ENCODE measurements at regions not wholly inside any gene's neighbourhood (a gene's known extent, or its start where the extent isn't known, plus 50 kb on each side); places are given as distances from the start of the nearest gene placed in this dataset.
"Not testable (repeated sequence)": the region's sequence is repeated elsewhere in the genome, so short reads cannot be mapped to it uniquely, and the experiment has no call there.

DNA sequence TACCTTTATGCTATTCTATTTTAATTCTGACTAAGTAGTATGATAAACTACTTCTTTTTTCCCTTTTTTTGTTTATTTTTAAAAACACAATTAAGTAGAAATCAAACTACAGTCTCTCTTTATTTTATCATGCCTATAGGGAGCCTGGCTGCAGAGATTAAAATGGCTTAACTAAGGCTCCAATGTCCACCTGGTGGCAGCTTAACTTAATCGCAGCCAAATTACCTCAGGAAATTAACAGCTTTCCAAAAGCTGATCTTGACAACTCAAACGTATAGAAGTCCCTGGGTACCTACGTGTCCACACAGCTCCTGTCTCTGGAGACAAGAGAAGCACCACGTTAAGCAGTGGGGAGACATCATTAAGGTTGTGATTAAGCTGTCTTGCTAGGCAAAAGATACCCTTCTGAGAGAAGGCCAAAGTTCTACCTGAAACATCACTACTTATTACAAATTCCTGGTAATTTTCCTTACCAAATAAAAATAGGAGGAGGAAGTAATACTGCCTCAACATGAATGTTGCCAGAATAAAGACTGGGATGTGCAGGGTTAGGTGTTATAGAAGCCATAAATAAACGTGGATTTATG is 63.2 kb upstream of the SNX19 start:
- ATAC-seq, result no peak
- Mint-ChIP-seq H3K27ac (no peak overlapping the region), H3K4me3 (no peak overlapping the region)

DNA sequence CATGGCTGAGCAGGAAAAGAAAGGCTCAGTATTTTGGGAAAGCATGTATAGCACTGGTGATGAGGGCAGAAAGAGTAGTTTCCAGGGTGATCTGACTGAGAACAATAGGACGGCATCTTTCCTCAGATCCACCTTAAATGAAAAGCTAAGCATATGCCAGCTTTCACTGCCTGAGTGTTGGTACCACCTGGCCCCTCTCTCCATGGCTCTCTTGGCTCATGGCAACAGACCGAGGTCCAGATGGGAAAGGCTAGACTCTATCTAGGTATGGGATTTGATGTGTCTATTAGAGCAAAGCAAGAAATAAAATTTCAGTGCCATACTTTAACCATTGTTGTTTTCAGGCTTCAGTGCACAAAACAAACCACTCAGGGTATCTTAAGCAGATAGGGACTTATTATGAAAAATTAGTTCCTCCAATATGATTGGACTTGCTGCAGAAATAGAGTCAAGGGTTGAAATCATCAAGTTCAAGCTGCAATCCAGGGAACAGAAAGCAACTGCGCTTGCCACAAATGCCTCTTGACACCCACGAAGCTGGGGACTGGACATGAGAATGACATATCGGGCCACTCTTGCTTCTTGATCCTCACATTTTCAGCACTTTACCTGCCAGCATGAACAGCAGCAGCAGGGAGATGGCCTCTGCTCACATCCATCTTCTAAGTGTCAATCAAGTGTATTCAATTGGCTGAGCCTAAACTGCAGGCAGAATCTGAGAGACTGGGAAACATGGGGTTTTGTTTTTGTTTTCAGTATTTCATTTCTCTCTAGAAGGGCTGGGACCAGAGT is 64.0 kb upstream of the SNX19 start:
- no peak overlapping the region for H3K4me3 Mint-ChIP-seq
- H3K36me3 Mint-ChIP-seq (ENCODE audit: low read depth), result no peaks in the 10 kb centered on the region
- H3K27ac Mint-ChIP-seq, result no peak overlapping the region
- H3K4me1 Mint-ChIP-seq, result no peaks in the 10 kb centered on the region
- peaks cover 11% of the 10 kb centered on the region for H3K27me3 Mint-ChIP-seq
- ATAC-seq (no peak), DNase-seq (no peak)
- H3K9me3 Mint-ChIP-seq, result peaks cover 16% of the 10 kb centered on the region

More for the DNA sequence above, 63.2 kb upstream of the SNX19 start:
- H3K9me3 Mint-ChIP-seq, result peaks cover 16% of the 10 kb centered on the region
- DNase-seq, result no peak
- no peaks in the 10 kb centered on the region for H3K36me3 Mint-ChIP-seq (ENCODE audit: low read depth)
- no peaks in the 10 kb centered on the region for H3K4me1 Mint-ChIP-seq
- H3K27me3 Mint-ChIP-seq, result peaks cover 11% of the 10 kb centered on the region

DNA sequence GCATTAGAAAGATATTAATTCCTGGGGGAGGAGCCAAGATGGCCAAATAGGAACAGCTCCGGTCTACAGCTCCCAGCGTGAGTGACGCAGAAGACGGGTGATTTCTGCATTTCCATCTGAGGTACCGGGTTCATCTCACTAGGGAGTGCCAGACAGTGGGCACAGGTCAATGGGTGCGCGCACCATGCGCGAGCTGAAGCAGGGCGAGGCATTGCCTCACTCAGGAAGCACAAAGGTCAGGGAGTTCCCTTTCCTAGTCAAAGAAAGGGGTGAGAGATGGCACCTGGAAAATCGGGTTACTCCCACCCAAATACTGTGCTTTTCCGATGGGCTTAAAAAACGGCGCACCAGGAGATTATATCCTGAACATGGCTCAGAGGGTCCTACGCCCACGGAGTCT is 68.0 kb upstream of the SNX19 start:
- H3K4me1 Mint-ChIP-seq; ATAC-seq; H3K27ac Mint-ChIP-seq; H3K36me3 Mint-ChIP-seq (ENCODE audit: low read depth); H3K27me3 Mint-ChIP-seq; H3K9me3 Mint-ChIP-seq; H3K4me3 Mint-ChIP-seq; DNase-seq: not testable (repeated sequence)

DNA sequence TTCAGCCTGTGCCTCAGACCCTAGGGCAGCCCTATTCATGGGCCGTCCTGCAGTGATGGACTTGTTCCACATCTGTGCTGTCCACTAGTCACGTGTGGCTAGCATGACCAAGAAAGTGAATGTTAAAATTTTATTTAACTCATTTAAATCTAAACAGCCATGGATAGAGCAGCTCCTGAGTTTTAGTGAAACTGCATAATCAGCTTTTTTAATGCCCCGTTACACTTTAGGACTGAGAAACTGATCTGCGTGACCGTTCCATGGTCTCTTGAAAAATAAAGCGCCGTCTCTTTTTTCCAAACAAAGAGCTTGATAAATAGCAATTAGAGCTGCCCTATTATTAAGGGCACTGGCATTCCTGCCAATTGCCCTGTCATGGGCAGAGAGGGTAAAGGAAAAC is 76.5 kb upstream of the SNX19 start:
- H3K36me3 Mint-ChIP-seq (ENCODE audit: low read depth), result no peaks in the 10 kb centered on the region
- H3K4me1 Mint-ChIP-seq, result no peaks in the 10 kb centered on the region
- no peak overlapping the region for H3K27ac Mint-ChIP-seq
- no peak overlapping the region for H3K4me3 Mint-ChIP-seq
- no peak for ATAC-seq
- DNase-seq, result no peak
- no peaks in the 10 kb centered on the region for H3K9me3 Mint-ChIP-seq
- H3K27me3 Mint-ChIP-seq, result peaks cover 2% of the 10 kb centered on the region

DNA sequence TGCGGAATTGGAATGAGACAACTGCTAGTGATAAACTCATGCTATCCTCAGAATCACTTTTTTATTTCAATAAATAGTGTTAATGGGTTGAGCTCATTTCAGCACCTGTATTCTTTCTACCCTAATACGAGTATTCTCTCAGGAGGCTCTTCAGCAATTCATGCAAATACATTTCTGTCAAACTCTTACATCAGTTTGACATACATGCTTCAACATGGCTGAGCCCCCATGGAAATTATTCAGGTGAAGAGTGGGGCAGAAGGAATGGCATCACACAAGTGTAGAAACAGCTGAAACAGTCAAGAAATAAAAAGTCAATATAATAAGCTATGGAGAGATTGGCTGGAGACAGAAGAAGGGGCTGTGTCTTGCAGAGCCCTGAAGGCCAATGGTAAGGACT is 77.8 kb upstream of the SNX19 start:
- ATAC-seq (no peak), DNase-seq (no peak)
- Mint-ChIP-seq H3K9me3 (no peaks in the 10 kb centered on the region), H3K4me1 (no peaks in the 10 kb centered on the region), H3K27me3 (peaks cover 2% of the 10 kb centered on the region), H3K4me3 (no peak overlapping the region), H3K36me3 (ENCODE audit: low read depth) (no peaks in the 10 kb centered on the region), H3K27ac (no peak overlapping the region)

DNA sequence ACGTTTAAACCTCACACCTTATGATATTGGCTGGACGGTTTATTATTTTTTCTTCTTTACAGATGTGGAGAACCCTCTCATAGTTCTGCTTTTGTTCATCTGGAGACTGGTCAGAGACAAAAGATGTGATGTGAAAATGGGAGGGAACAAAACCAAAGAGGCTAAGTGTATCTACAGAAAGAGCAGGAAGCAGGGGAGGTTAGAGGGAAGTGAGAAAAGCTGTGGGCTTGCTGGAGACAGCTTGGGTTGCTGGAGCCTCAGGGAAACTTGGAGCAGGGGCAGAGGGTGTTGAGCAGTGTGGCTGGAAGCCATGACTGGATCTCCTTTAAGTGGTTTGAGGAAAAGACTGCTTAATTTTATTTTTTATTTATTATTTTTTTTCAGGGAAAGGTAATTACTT is 79.0 kb upstream of the SNX19 start:
- no peaks in the 10 kb centered on the region for H3K9me3 Mint-ChIP-seq
- no peaks in the 10 kb centered on the region for H3K4me1 Mint-ChIP-seq
- peaks cover 2% of the 10 kb centered on the region for H3K27me3 Mint-ChIP-seq
- no peak for ATAC-seq
- H3K27ac Mint-ChIP-seq, result no peak overlapping the region
- no peak for DNase-seq
- no peak overlapping the region for H3K4me3 Mint-ChIP-seq
- H3K36me3 Mint-ChIP-seq (ENCODE audit: low read depth), result no peaks in the 10 kb centered on the region

DNA sequence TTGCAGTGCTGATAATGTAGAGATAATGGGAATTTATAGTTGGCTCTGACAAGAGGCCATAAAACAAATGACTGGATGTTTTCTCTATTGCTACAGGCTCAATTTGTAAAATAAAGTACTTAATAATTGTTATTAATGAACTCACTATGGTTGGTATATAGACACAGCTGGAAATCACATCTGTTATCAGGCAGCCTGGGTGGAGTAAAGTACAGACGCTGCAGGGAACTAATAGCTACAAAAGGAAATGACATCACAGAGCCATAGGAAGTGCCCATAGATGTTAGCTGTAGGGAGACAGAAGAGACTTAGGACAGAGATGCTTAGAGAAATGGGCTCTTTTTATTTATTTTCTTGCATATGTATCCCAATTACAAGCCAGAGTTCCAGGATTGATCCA is 81.0 kb upstream of the SNX19 start:
- Mint-ChIP-seq H3K4me1 (no peaks in the 10 kb centered on the region), H3K4me3 (no peak overlapping the region), H3K27ac (no peak overlapping the region), H3K9me3 (no peaks in the 10 kb centered on the region), H3K36me3 (ENCODE audit: low read depth) (no peaks in the 10 kb centered on the region), H3K27me3 (peaks cover 2% of the 10 kb centered on the region)
- DNase-seq, result no peak
- ATAC-seq, result no peak

DNA sequence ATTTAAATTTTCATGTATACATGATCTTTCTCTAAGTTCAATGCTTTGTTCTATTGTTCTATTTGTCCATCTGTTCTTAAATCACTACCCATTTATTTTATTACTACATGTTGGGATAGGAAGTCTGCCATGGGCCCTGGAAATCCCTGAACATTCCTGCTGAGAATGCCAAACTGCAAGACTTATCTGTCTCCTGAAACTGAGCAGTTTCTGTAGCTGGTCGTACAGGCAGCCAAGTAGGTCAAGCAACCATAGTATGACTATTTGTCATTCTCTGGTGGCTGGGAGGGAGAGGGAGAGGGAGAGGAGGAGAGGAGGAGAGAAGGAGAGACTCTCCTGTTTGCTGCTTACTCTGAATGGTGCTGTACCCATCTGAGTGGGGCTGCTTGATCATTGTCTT is 82.8 kb upstream of the SNX19 start:
- DNase-seq (no peak), ATAC-seq (no peak)
- peaks cover 2% of the 10 kb centered on the region for H3K27me3 Mint-ChIP-seq
- no peaks in the 10 kb centered on the region for H3K4me1 Mint-ChIP-seq
- no peaks in the 10 kb centered on the region for H3K9me3 Mint-ChIP-seq
- H3K4me3 Mint-ChIP-seq, result no peak overlapping the region
- no peaks in the 10 kb centered on the region for H3K36me3 Mint-ChIP-seq (ENCODE audit: low read depth)
- no peak overlapping the region for H3K27ac Mint-ChIP-seq

DNA sequence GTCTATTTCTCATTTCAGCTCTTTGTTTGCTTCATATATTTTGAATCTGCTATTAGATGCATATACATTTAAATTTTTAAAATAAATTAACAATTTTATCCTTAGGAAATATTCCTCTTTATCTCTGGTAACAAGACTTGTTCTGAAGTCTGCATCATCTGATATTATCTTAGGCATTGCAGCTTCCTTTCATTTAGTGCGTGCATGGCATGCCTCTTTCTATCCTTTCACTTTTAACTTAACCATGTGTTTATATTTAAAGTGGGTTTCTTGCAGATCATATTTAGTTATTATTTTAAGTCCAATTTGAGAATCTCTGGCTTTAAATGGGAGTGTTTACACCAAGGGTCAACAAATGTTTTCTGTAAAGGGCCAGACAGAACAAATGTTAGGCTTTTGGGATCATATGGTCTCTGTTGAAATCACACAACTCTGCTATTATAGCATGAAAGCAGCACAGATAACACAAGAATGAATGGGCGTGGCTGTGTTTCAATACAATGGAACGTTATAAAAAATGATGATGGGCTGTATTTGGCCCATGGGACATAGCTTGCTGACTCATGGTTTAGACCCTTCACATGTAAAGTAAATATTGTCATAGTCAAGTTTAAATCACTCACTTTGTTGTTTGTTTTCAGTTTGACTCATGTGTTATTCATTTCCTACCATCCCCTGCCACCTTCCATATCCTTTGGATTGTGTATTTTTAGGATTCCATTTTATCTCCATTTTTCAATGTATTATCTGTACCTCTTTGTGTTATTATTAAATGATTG is 83.9 kb upstream of the SNX19 start:
- Mint-ChIP-seq H3K27ac (no peak overlapping the region), H3K36me3 (ENCODE audit: low read depth) (no peaks in the 10 kb centered on the region), H3K4me1 (no peaks in the 10 kb centered on the region), H3K9me3 (no peaks in the 10 kb centered on the region), H3K4me3 (no peak overlapping the region), H3K27me3 (no peaks in the 10 kb centered on the region)
- DNase-seq (no peak), ATAC-seq (no peak)

DNA sequence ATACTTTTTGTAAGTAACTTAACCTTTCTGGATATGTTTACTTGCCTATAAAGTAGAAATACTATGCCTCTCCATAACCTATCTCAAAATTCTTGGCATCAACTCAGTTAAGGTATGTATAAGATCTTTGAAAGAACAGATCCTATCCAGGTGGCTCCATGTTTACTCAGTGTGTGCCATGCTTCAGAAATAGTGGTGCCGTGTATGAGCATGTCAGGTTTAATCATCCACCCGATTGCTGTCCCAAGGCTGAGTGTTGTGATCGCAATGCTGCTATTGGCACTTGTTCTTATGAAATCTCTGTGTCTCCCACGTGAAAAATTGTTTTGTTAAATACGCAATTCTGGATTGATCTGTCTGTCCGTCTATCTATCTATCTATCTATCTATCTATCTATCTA is 85.9 kb upstream of the SNX19 start:
- Mint-ChIP-seq H3K4me3 (no peak overlapping the region), H3K27ac (no peak overlapping the region), H3K27me3 (peaks cover 4% of the 10 kb centered on the region), H3K4me1 (no peaks in the 10 kb centered on the region), H3K36me3 (ENCODE audit: low read depth) (no peaks in the 10 kb centered on the region), H3K9me3 (no peaks in the 10 kb centered on the region)
- ATAC-seq (no peak), DNase-seq (no peak)

DNA sequence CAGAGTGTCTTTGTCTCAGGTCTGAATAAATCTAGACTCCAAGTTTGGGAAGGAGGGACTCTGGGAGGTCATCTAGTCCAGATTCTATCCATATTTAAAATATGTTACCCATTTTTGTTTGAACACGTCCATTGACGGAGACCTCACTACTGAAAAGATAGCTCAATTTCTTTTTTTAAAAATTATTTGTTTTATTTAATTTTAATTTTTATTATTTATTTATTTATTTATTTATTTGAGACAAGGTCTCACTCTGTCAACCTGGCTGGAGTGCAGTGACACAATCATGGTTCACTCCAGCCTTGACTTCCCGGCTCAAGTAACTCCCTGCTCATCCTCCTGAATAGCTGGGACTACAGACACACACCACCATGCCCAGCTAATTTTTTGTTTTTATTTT is 89.5 kb upstream of the SNX19 start:
- DNase-seq (no peak), ATAC-seq (no peak)
- no peaks in the 10 kb centered on the region for H3K36me3 Mint-ChIP-seq (ENCODE audit: low read depth)
- no peak overlapping the region for H3K27ac Mint-ChIP-seq
- H3K9me3 Mint-ChIP-seq, result peaks cover 10% of the 10 kb centered on the region
- H3K4me1 Mint-ChIP-seq, result no peaks in the 10 kb centered on the region
- H3K4me3 Mint-ChIP-seq, result no peak overlapping the region
- peaks cover 9% of the 10 kb centered on the region for H3K27me3 Mint-ChIP-seq

DNA sequence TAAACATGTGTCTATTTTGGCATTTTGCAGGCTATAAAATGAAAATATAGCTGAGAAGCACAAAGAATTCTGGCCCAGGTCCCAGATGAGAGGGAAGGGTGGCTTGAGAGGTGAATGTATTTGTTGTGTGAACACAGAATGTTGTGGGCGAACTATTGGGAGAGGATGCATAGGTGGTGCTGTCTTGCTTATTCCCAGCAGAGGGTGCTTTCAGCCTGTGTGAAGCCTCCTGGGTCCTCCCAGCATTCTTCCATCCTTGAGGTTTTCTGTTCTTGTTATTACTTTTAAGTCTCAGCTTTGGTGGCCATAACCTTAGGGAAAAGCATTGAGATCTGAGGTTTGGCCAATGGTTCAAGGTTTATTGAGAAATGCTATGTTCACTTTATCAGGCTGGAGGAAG is 108.7 kb upstream of the SNX19 start:
- Mint-ChIP-seq H3K27me3 (no peaks in the 10 kb centered on the region), H3K36me3 (ENCODE audit: low read depth) (no peaks in the 10 kb centered on the region), H3K4me1 (no peaks in the 10 kb centered on the region), H3K4me3 (no peak overlapping the region), H3K9me3 (no peaks in the 10 kb centered on the region), H3K27ac (no peak overlapping the region)
- ATAC-seq (no peak), DNase-seq (no peak)

DNA sequence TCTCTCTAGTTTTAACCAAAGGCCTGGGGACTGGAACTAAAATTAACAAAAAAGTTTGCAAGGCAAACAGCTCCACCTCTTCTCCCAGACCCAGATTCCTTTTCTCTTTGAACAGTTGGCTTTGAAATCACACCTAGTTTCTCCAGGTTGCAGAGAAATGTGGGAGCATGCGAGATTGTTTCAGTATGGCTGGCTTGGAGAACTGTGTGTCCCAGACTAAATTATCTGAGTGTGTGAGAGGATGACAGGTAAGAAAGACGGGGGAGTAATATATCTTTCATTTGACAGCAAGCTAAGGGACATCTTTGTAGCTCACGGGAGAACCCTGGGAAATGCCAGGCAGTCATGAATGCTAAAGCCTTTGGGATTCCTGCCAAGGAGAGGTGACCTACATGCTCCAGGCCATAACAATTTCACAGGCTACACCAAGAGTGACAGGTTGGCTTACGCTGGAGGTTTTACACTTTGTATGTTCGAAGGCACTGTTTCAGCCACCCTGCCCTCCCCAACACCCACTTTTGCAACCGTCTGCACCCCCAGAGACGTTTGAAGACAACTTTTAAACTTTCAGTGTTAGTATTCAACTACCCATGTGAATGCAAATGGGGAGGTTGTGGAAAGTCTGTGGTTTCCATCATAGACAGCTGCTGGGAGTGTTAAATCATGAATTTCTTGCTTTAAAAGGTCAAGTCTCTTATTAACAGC is 109.3 kb upstream of the SNX19 start:
- ATAC-seq (no peak), DNase-seq (no peak)
- no peaks in the 10 kb centered on the region for H3K9me3 Mint-ChIP-seq
- H3K4me1 Mint-ChIP-seq, result no peaks in the 10 kb centered on the region
- no peaks in the 10 kb centered on the region for H3K27me3 Mint-ChIP-seq
- H3K36me3 Mint-ChIP-seq (ENCODE audit: low read depth), result no peaks in the 10 kb centered on the region
- H3K27ac Mint-ChIP-seq, result no peak overlapping the region
- no peak overlapping the region for H3K4me3 Mint-ChIP-seq

DNA sequence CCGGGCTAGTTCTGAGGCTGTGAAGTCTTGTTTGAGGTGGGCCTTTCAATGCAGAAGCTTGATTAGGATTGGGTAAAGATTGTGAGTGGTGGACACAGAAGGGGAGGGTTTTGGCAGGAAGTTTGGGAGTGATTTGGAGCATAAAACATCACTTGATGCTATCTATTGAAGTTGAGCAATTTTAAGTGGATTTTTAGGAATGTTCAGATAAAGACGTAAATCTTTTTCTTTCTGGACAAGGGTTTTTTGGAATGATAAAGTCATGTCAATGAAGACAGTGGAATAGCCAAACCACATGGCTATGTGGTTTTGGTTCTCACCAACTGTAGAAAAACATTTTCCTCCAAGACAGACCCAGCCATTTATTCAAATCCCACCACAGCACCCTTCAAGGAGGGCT is 111.2 kb upstream of the SNX19 start:
- Mint-ChIP-seq H3K27ac (no peak overlapping the region), H3K4me3 (no peak overlapping the region), H3K36me3 (ENCODE audit: low read depth) (no peaks in the 10 kb centered on the region), H3K9me3 (no peaks in the 10 kb centered on the region), H3K27me3 (no peaks in the 10 kb centered on the region), H3K4me1 (no peaks in the 10 kb centered on the region)
- no peak for ATAC-seq
- no peak for DNase-seq

Data from activated naive CD8-positive, alpha-beta T cell treated with anti-CD3 and anti-CD28 coated beads, Interleukin-2, amount 50 U/mL, for 24 hours (primary cell).